GF-D8 (cell line): ENCODE measurements at regions not wholly inside any gene's neighbourhood (a gene's known extent, or its start where the extent isn't known, plus 50 kb on each side); places are given as distances from the start of the nearest gene placed in this dataset.
"Not testable (repeated sequence)": the region's sequence is repeated elsewhere in the genome, so short reads cannot be mapped to it uniquely, and the experiment has no call there.

Source experiments
- DNase-seq: peaks from one replicate; lab custom pipeline; 2025; lab: John Stamatoyannopoulos, UW

DNA sequence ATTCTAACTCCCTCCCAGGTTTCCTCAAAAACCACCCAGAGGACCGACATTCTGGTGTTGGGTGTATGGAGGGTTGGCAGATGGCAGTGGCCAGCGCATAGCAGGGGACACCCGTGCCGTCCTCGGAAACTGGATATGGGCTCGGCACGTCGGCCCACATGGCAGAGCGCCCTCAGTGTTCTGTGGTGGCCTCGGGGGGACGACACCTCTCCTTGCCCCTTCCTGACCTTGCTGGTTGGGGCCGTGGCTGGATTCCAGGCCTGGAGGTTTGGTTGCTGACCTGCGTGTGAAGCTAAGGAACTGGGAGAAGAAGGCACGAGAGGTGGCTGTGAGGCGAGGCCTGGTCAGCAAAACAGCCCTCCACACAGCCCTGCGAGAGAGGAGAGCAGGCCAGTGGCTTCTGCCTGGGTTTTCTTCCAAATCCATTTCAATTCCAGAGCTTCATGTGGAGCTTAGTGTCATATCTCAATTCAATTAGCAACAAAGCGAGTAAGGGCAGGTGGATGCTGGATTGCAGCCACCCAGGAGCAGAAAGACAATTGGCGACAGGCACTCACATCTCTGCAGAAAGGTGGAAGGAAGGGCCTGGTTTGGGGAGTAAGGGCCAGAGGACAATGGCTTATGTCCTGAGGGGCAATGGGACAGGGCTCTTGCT lies 478.4 kb downstream of the BRD1 start:
- DNase-seq, result no peak

DNA sequence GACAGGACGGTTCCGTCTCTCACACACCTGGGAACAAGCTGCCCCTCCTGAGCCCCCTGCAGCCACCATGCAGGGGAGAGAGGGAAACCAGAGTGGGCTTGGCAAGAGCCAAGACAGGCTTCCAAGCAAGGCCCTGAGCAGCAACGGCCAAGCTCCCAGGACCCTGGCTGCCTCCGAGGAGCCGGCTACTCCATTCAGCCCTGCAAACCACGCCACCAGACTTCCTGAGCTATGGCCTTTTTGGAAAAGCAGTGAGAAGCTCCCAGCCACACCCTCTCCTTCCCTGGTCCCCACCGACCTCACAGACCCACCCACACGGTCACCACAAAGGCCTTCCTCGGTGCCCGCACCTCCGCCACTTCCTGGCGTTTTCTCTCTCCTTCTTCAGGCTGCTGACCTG lies 479.0 kb downstream of the BRD1 start:
- DNase-seq, result no peak

DNA sequence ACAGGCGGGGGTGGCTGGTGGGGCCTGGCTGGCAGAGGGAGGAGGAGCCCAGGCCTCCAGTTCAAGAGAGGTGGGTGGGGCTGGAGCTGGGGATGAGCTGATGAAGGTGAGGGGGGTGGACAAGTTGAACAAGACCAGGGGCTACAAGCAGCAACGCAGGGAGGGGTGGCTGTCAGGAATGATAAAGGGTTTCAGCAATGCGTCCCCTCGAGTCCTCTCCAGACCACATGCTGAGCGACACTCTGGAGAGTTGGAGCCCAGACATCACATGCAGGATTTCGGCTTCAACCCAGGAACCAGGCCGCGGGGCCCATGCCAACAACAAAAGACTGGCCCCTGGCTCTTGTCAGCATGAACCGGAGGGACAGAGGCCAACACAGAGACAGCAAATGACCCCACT lies 480.3 kb downstream of the BRD1 start:
- DNase-seq, result no peak

DNA sequence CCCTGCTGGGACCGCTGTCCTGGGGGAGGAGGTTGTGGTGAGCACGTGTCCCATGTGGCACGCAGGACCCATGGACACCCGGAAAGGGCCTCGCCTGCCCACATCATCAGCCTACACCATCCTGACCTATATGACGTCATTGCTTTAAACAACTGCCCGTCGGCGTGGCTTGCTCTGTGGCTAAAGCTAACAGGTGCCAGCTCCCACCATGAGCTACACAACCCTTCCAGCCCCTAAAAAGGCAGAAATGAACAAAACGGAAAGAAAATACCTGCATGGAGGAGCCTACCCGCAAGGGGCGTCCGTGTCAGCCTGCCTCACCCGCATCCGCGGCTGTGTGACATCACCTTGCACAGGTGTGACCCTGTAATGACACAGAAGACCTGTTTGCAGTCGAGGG lies 481.8 kb downstream of the BRD1 start:
- no peak for DNase-seq

DNA sequence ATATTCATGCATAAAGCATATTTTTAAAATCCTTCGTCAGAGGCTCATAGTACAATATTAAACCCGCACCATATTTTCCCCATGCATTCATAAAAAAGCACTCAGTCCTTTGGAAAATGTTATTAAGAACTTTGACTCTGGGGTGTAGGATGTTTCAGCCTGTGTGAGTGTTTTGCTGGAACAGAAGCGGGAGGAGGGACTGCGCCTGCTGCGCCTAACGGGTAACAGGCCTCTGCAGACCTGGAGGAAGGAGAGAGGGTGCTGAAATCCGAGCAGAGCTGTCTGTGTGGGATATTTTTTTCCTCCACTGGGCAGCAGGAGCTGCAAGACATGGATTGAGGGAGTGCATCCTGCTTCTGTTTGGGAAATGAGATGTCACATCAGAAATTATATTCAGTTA lies 483.0 kb downstream of the BRD1 start:
- no peak for DNase-seq

DNA sequence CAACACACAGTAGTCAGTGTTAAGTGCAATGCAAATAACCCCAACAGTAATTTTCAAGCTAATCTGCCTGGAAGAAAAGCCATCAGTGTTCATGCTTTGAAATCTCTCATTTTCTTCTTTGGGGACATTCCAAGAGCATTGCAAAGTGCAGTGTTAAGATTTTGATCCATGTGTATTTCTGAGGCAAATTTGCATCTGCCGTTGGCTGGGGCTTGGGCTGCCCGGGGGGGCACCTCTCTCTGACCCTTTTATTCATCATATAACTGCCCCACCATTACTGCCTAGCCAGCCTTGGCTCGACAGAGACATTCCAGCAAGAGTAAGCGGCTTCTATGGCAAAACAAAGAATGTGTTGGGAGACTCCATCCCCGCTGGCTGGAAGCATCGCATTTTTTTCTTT lies 483.5 kb downstream of the BRD1 start:
- no peak for DNase-seq

DNA sequence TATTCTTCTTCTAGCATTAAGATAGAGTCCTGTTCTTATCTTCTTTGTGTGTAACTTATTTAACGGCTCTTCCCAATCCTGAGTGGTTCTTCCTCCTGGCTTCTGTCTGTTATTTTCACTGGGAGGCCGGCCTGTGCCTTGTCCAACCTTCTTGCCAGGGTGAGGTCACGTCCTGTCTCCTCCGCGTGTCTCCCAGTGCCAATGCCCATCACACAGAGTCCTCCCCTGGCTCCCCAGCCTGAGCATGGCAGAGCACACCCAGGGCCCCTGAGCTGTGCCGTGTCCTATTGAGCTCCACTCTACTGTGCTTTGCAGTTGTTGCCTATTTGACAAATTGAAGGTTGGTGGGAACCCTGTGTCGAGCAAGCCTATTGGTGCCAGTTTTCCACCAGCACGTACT lies 487.3 kb downstream of the BRD1 start:
- DNase-seq, result no peak

DNA sequence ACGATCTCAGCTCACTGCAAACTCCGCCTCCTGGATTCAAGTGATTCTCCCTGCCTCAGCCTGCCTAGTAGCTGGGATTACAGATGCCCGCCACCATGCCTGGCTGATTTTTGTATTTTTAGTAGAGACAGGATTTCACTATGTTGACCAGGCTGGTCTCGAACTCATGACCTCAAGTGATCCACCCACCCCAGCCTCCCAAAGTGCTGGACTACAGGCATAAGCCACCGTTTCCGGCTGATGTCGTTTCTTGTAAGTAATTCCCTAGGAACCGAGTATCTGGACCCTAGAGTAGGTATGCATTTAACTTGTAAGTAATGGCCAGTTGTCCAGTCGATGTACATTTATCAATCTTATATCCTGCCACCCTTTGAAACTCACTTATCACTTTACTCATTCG lies 491.2 kb downstream of the BRD1 start:
- DNase-seq, result not testable (repeated sequence)

DNA sequence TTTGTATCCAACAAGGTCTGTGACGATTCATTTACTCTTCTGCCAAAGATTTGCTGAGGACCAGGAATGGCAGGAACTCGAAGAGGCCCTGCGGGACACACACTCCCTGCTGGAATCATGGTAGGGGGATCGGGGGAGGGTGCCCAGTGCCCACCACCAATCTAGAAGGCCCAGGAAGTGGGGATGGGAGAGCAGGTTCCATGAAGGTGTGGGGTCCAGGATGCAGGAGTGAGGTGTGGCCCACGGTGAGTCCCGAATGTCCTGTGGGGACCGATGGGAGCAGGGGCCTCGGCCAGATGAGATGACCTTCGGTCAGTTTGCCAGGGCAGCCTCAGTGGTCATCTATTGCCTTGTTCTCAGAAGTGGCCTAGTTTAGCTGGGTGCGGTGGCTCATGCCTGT lies 492.7 kb downstream of the BRD1 start:
- no peak for DNase-seq

DNA sequence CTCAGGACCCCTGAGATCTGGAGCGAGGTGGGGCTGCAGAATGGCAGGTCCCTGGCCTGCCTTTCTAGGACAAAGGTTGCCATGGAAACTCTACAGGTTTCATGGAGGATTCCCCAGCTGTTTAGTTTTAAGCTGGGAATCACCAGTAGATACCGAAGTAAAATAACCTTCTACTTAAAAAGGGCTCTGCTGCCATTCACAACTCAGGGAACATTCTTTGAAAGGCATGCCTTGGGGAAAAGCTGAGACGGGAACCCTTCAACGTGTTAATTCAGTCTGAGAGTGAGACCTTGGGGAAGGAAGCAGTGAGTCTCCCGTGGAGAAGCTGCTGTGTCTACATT lies 493.3 kb downstream of the BRD1 start:
- DNase-seq, result no peak

DNA sequence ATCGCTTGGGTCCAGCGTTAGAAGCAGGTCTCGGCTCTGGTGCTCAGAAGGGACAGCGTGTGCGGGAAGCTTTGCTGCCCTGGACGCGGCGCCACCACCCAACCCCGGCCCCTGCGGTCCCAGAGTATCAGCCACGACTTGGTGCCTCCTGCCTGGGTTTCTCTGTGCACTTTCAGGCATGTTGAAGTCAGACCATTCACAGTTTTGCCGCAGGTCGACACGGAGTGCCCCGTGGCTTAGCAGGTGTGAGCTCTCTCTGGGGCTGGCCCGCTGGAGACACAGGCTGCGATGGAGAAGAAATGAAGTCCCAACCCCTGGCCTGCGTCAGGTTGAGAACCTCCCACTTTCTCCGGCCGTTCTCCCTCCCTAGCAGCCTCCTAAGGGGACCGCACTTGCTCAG lies 494.5 kb downstream of the BRD1 start:
- no peak for DNase-seq

DNA sequence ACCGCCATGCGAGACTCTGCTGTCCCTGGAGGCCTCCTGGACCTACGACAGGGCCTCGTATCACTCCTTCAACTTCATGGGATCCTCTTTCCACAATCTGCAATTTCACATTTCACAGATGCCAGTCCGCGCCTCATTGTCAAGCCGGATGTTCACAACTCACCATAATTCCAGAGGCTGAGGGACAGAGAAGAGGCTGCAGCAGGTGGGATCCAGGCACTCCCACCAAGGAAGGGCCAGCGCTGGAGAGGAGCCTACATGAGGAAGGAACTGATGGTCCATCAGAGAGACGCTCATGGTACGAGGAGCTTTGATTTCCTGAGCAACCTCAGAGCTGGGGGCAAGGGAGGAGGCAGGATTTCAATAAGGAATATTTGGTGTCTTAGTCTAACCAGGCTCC lies 495.0 kb downstream of the BRD1 start:
- DNase-seq, result no peak

DNA sequence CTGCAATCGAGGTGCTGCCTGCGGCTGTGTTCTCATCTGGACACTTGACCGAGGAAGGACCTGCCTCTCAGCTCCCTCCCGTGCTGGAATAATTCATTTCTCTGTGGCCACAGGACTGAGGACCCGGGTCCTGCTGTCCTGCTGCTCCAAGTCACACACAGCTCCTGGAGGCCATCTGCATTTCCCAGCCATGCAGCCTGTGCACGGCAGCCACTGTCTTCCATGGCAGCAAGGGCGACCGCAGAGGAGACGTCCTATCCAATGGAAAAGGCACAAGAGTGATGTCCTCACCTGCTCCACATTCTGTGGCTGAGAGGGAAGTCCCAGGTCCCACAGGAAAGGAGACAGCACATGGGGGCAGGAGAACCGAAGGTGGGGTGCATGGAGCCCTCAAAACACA lies 495.8 kb downstream of the BRD1 start:
- no peak for DNase-seq

DNA sequence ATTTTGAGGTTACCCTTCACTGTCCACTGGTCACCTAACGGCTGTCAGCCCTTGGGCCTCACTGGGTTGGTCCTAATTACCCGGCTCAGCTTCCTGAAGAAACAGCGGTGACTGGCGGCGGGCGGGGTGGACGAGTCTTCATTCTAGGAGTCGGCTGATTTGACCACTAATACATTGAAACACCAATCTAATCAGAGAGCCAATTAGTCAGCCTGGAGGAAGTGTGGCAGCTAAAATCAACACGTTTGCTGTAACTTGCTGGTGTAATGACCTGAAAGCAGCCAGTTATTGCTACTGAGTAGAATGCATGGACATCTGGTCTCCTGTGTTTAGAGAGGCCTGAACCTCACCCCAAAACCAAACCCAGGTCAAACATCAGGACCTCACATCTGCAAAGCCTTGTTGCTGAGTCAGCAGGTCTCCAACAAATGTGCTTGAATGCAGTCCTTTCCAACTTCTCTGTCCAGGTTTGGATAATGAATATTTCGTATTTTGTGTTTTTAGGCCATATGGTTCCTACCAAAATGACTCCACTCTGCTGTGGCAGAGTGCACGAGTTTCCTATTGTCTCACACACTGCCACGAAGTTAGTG lies 496.4 kb downstream of the BRD1 start:
- DNase-seq, result no peak

DNA sequence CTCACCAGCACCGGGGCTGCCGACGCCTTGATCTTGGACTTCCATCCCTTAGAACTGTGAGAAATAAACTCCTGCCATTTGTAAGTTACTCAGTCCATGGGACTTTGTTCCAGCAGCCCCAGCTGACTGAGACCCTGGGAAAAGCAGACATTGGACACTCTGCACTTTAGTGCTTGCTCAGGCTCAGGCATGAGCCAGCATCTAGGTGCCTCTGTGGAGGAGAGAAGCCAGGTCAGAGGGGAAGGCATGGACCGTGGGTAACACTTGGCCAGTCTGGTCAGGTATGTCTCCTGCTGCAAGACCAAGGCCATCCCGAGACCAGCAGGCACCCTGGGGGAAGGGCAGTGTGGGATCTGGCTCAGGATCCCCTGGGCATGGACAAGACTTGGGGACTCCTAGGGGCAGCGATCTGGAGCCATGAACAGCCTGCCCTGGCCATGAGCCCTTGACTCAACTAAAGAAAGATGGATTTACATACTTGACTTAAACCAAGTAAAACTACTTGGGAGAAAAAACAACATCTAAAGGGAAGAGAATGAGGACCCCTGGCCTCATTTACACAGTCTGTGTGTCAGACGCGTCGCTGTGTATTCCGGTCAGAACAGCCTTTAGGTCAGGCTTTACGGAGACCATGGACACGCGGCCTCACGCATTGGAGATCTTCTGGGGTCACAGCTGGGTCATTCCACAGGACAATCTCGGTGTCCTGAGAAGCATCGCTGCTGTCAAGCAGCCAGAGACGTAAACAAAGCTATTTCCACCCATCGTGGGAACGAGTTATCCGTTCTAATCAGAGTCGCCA lies 497.1 kb downstream of the BRD1 start:
- no peak for DNase-seq

DNA sequence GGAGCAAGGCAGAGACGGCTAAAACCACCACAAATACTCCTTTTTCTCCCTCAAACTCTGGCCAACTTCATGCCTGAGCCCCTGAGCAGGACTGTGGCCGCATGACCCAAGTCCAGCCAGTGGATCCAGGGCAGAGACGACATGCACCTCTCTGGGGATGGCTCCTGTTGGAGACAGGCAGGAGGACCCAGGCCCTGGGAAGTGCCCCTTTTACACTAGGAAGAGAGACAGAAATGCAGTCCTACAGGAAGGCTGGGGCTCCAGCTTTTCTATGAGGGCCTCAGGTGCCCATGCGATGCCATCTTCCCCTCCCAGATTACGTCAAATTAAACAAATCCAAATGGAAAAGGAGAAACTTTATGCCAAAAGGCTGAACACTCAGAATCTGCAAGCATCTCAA lies 498.0 kb downstream of the BRD1 start:
- no peak for DNase-seq

DNA sequence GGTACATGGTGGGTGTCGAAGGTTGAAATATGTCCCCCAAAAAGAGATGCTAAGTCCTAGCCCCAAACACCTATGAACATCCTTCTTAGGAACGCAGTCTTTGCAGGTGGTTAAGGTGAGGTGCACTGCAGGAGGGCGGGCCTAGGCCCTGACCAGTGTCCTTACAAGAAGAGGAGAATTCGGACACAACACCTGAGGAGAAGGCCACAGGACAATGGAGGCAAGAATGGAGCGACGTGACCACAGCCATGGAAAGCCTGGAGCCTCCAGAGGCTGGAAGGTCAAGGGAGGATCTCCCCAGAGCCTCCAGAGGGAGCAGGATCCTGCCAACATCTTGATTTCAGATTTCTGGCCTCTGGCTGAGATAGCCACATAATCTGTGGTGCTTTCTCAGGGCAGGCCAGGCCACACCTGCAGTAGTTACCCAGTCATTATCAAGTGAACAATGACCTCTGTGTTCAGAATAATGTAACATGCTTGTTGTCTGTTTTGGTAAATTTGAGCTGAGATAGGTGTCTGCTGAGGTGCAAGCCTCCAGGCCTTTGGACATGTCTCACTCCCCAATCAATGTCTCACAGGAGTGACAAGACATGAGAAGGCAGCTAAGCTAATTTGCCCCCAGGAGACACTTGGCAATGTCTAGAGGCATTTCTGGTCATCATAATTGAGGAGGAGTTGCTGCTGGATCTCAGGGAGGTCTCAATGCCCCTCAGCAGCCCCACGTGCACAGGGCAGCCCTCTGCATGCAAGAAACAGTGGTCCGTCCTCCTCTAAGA lies 498.9 kb downstream of the BRD1 start:
- no peak for DNase-seq

DNA sequence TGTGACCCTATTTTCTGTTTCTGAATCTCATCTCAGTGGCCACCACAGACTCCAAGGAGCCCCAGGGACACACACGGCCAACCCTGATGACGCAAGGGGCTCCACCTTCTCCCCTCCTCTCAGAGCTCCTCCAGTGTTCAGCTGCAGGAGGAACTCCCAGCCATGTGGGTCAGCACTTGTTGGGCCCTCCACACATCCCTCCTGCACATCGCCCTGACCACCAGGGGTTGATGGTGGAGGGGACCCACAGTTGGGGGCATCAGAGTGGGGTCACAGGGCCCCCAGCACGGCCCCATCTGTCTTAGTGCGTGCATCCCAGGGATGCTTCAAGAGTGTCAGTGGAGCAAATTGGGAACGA lies 499.6 kb downstream of the BRD1 start:
- DNase-seq, result no peak

DNA sequence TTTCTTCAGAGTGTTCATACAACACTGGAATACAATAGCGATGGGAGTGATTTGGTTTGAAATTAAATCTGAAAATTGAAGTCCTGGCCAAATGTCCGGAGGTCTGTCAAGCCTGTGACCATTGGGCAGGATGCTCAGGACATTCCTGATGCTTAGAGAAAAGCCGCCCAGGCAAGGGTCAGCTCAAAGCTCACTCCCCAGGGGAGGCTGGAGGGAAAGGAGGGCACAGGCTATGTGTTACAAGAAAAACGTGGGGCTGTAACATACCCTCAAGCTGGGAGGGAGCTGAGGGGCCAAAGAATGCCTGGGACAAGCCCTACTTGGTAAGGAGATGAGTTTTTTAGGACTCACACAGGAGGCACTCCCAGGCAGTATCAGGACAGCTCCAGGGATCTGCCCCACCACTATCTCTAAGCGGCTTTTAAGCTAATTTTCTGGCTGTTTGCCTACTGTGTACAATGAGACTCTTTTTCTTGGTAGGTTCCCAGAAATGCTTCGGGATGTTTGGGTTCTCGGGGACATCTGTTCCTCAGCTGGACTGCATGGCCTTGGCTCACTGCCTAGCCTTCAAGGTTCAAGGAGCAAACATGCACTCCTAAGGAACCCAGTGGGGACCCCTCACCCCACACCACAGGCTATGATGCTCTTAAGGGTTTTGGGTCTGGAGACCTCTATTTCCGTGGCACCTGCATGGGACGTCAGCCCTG lies 500.1 kb downstream of the BRD1 start:
- no peak for DNase-seq

DNA sequence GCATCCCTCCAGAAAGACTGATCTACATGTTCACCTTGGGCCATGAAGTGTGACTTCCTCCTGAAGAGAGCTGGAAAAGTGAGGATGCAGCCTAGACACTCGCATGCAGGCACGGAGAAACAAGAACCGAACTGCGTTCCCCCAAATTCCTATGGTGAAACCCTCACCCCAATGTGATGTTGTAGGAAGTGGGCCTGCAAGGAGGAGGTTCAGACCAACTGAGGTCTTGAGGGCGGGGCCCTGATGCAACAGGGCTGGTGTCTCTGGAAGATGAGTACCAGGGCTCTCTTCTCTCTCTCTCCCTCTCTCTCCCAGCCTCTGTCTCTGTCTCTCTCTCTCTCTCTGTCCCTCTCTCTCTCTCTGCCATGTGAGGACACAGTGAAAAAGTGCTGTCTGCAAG lies 501.1 kb downstream of the BRD1 start:
- DNase-seq, result no peak

DNA sequence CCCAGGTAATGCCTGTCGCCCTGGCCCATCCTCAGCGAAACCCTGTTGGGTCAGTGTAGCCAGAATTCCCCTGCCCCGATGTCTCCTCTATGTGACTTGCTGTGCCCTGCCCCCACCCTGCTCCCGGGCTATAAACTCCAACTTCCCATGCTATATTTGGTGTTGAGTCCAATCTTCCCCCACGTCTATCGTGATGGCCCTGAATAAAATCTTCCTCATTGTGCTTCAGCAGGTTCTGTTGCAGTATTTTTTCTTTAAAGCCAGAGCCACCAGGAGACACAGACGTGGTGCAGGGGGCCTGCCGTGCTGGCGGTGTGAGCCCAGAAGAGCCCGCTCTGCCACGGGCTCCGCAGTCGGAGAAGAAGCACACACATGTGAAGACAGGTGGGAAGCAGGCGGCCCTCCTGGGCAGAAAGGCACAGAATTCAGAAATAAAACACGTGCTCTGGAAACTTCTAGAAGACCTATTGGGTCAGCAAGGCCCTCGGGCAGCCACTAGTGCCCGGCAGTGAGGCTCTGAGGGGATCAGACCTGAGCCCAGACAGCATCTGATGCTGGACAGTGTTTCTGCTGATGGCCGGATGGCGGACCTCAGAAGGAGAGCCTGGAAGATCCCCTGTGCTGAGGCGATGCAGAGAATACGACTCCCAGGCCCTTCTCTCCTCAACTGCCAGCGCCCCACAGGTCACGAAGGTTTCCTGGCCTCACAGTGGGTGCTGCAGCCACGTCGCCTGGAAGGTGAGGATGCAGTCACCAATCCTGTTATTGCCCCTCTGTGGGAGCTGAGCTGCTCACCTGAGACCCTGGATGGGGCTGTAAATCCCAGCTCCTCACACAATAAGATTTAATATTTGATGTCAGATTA lies 501.9 kb downstream of the BRD1 start:
- no peak for DNase-seq
